Panc1 (cell line): ENCODE measurements at regions not wholly inside any gene's neighbourhood (a gene's known extent, or its start where the extent isn't known, plus 50 kb on each side); places are given as distances from the start of the nearest gene placed in this dataset.

Experiments
- POLR2AphosphoS5 ChIP-seq: IDR thresholded peaks from 2 replicates; pipeline ENCODE4 v1.6.1; 2012; ENCODE audit warnings: mild to moderate bottlenecking, low read depth, low read length, moderate library complexity
- SIN3A ChIP-seq: IDR thresholded peaks from 2 replicates; pipeline ENCODE4 v1.6.1; 2012; ENCODE audit warnings: low read depth, mild to moderate bottlenecking, low read length, moderate library complexity, borderline replicate concordance; ENCODE audit not compliant: insufficient read depth
- TF ChIP-seq, protein P1 (sequence below): fragments of 450-650 bp; IDR thresholded peaks from 2 replicates; pipeline ENCODE4 v1.5.1; 2017; ENCODE audit warnings: mild to moderate bottlenecking

DNA sequence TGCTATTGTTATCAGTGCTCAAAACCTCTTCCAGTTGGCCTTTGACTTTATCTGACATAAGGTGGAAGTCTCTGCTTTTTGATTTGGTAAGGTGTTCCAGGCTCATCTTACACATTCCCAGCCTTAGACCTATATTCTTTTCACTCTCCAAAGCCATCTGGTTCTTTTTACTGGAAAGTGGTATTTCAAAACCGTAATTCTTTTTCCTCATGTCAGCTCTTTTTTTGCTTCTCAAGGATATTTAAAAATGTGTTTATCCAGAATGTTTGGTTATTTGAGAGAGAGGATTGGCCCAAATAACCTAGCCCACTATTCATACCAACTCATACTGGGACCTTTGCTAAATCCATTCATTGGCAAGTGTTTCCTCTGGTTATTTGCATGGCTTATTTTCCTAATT lies 411.2 kb upstream of the PIK3C3 start:
- TF ChIP-seq, protein P1, sequence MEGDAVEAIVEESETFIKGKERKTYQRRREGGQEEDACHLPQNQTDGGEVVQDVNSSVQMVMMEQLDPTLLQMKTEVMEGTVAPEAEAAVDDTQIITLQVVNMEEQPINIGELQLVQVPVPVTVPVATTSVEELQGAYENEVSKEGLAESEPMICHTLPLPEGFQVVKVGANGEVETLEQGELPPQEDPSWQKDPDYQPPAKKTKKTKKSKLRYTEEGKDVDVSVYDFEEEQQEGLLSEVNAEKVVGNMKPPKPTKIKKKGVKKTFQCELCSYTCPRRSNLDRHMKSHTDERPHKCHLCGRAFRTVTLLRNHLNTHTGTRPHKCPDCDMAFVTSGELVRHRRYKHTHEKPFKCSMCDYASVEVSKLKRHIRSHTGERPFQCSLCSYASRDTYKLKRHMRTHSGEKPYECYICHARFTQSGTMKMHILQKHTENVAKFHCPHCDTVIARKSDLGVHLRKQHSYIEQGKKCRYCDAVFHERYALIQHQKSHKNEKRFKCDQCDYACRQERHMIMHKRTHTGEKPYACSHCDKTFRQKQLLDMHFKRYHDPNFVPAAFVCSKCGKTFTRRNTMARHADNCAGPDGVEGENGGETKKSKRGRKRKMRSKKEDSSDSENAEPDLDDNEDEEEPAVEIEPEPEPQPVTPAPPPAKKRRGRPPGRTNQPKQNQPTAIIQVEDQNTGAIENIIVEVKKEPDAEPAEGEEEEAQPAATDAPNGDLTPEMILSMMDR, result no peak
- TF ChIP-seq POLR2AphosphoS5 (no peak), SIN3A (no peak)
